HG02642 (cell line): ENCODE measurements at regions not wholly inside any gene's neighbourhood (a gene's known extent, or its start where the extent isn't known, plus 50 kb on each side); places are given as distances from the start of the nearest gene placed in this dataset.
A peak's percentile ranks its signal among the peaks of the same experiment; 100 is the strongest.
"Not testable (repeated sequence)": the region's sequence is repeated elsewhere in the genome, so short reads cannot be mapped to it uniquely, and the experiment has no call there.

ENCODE experiments used
- ATAC-seq: cut with Tn5 transposase; IDR thresholded peaks from one replicate; pipeline ENCODE4 v1.9.1; 2021; ENCODE audit warnings: mild to moderate bottlenecking; ENCODE audit not compliant: unreplicated experiment, poor library complexity

- ATAC-seq, result peak; percentile 20
These were observed 85.4 kb downstream of the HFE start for GRCh38 chr6:26172608-26172968.

GRCh38 chr6:26173836-26174145, 86.6 kb downstream of the HFE start:
- no peak for ATAC-seq

GRCh38 chr6:26175033-26175427, 87.8 kb downstream of the HFE start:
- no peak for ATAC-seq

- ATAC-seq, result no peak
These were observed 88.4 kb downstream of the HFE start for GRCh38 chr6:26175428-26176181.

GRCh38 chr6:26179675-26180074, 92.4 kb downstream of the HFE start:
- no peak for ATAC-seq

GRCh38 chr6:26180346-26180745, 93.1 kb downstream of the HFE start:
- no peak for ATAC-seq

GRCh38 chr6:26183237-26183580, 96.0 kb downstream of the HFE start:
- ATAC-seq, result no peak

GRCh38 chr6:26183581-26184366, 96.5 kb downstream of the HFE start:
- ATAC-seq, result peak; percentile 57

GRCh38 chr6:26184367-26184891, 97.2 kb downstream of the HFE start:
- no peak for ATAC-seq

GRCh38 chr6:26185004-26185403, 97.8 kb downstream of the HFE start:
- no peak for ATAC-seq

- ATAC-seq, result no peak
These were observed 98.6 kb downstream of the HFE start for GRCh38 chr6:26185802-26186201.

GRCh38 chr6:26186652-26187051, 99.4 kb downstream of the HFE start:
- no peak for ATAC-seq

GRCh38 chr6:26187292-26187691, 100.1 kb downstream of the HFE start:
- ATAC-seq, result no peak

GRCh38 chr6:26187981-26188635, 100.9 kb downstream of the HFE start:
- peak; percentile 26 for ATAC-seq

GRCh38 chr6:26191512-26191911, 104.3 kb downstream of the HFE start:
- ATAC-seq, result not testable (repeated sequence)

GRCh38 chr6:26193467-26194328, 106.5 kb downstream of the HFE start:
- ATAC-seq, result no peak

GRCh38 chr6:26194329-26194701, 107.1 kb downstream of the HFE start:
- no peak for ATAC-seq

GRCh38 chr6:26194816-26195375, 107.7 kb downstream of the HFE start:
- ATAC-seq, result no peak

- ATAC-seq, result peak; percentile 29
These were observed 108.2 kb downstream of the HFE start for GRCh38 chr6:26195376-26195923.
